ENCODE measurements at regions not wholly inside any gene's neighbourhood (a gene's known extent, or its start where the extent isn't known, plus 50 kb on each side); places are given as distances from the start of the nearest gene placed in this dataset.

GRCh38 chr20:19000078-19000477 is 186.5 kb downstream of the SCP2D1 start:
- DNase-seq (ENCODE audit: low spot score) = no peak

GRCh38 chr20:19001177-19001576 is 187.6 kb downstream of the SCP2D1 start:
- no peak for DNase-seq (ENCODE audit: low spot score)

GRCh38 chr20:19003366-19004336 is 190.1 kb downstream of the SCP2D1 start:
- DNase-seq (ENCODE audit: low spot score) = no peak

GRCh38 chr20:19004975-19005374 is 191.4 kb downstream of the SCP2D1 start:
- no peak for DNase-seq (ENCODE audit: low spot score)

- DNase-seq (ENCODE audit: low spot score) = no peak
Measured at GRCh38 chr20:19008497-19008896, 194.9 kb downstream of the SCP2D1 start.

GRCh38 chr20:19009081-19009688 is 195.6 kb downstream of the SCP2D1 start:
- no peak for DNase-seq (ENCODE audit: low spot score)

GRCh38 chr20:19012676-19013075 is 199.1 kb downstream of the SCP2D1 start:
- no peak for DNase-seq (ENCODE audit: low spot score)

GRCh38 chr20:19013907-19014306 is 198.5 kb upstream of the SLC24A3 start:
- no peak for DNase-seq (ENCODE audit: low spot score)

GRCh38 chr20:19015351-19016139 is 196.9 kb upstream of the SLC24A3 start:
- no peak for DNase-seq (ENCODE audit: low spot score)

GRCh38 chr20:19016140-19016497 is 196.3 kb upstream of the SLC24A3 start:
- no peak for DNase-seq (ENCODE audit: low spot score)

GRCh38 chr20:19017104-19017690 is 195.2 kb upstream of the SLC24A3 start:
- no peak for DNase-seq (ENCODE audit: low spot score)

GRCh38 chr20:19018881-19019280 is 193.6 kb upstream of the SLC24A3 start:
- no peak for DNase-seq (ENCODE audit: low spot score)

GRCh38 chr20:19019734-19020364 is 192.6 kb upstream of the SLC24A3 start:
- no peak for DNase-seq (ENCODE audit: low spot score)

GRCh38 chr20:19021406-19022117 is 190.9 kb upstream of the SLC24A3 start:
- DNase-seq (ENCODE audit: low spot score) = no peak

GRCh38 chr20:19022118-19022575 is 190.3 kb upstream of the SLC24A3 start:
- DNase-seq (ENCODE audit: low spot score) = no peak

GRCh38 chr20:19022791-19023448 is 189.5 kb upstream of the SLC24A3 start:
- DNase-seq (ENCODE audit: low spot score) = no peak

GRCh38 chr20:19024296-19025035 is 188.0 kb upstream of the SLC24A3 start:
- DNase-seq (ENCODE audit: low spot score) = no peak

- DNase-seq (ENCODE audit: low spot score) = no peak
Measured at GRCh38 chr20:19025430-19026120, 186.9 kb upstream of the SLC24A3 start.

Data from putamen (tissue), 1 donor.